SK-N-SH (cell line): ENCODE measurements at regions not wholly inside any gene's neighbourhood (a gene's known extent, or its start where the extent isn't known, plus 50 kb on each side); places are given as distances from the start of the nearest gene placed in this dataset.

Experiments
- CTCF ChIP-seq: fragments of 200-600 bp; sonication (generic); IDR thresholded peaks from 2 replicates; pipeline ENCODE4 v1.6.1; 2017; ENCODE audit warnings: antibody characterized with exemption, mild to moderate bottlenecking, moderate library complexity
- EZH2phosphoT487 ChIP-seq: fragments of 200-600 bp; sonication (generic); IDR thresholded peaks from 2 replicates; pipeline ENCODE4 v1.6.1; 2017; ENCODE audit warnings: low read depth, mixed run types, mild to moderate bottlenecking, antibody characterized with exemption, moderate library complexity, borderline replicate concordance
- FOXM1 ChIP-seq: IDR thresholded peaks from 2 replicates; pipeline ENCODE4 v1.4.0; 2012; ENCODE audit warnings: low read depth, mild to moderate bottlenecking
- NFIC ChIP-seq: IDR thresholded peaks from 2 replicates; pipeline ENCODE4 v1.4.0; 2012; ENCODE audit warnings: borderline replicate concordance
- RXRA ChIP-seq: IDR thresholded peaks from 2 replicates; pipeline ENCODE4 v1.4.0; 2012; ENCODE audit warnings: low read depth, mild to moderate bottlenecking, borderline replicate concordance
- TAF1 ChIP-seq: IDR thresholded peaks from 2 replicates; pipeline ENCODE4 v1.6.1; 2012; ENCODE audit warnings: low read depth, mild to moderate bottlenecking, low read length, moderate library complexity, borderline replicate concordance

DNA sequence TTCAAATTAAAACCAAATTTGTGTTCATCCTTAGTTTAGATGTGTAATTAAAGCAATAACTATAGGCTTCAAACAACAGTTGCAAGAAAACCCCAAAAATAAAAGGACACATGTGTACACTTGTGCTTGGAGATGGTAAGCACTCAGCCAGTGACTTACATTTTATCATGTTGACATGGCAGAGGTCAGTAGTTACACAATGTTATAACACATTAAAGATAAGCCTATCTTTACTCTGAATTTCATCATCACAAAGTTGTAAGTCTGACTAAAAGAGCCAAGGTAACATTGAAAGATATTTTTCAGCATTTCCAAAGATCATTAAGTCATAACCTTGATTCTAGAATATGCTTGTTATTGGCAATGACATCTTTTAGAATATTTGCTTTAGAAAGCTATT lies 98.5 kb upstream of the PNPLA4 start:
- TF ChIP-seq FOXM1 (no peak), EZH2phosphoT487 (no peak), NFIC (no peak), RXRA (no peak), TAF1 (no peak), CTCF (no peak)
